WTC11 (cell line): ENCODE measurements at regions not wholly inside any gene's neighbourhood (a gene's known extent, or its start where the extent isn't known, plus 50 kb on each side); places are given as distances from the start of the nearest gene placed in this dataset.

Experiments
- ATAC-seq: fragments of 200-7000 bp; cut with Tn5 transposase; 2 replicates; pipeline ENCODE4 v1.10.0; 2021; ENCODE audit warnings: mild to moderate bottlenecking, moderate library complexity
- CTCF ChIA-PET: fragments of 300-600 bp; sonication (Branson Sonifier 250); formaldehyde crosslinking; loops from one replicate; lab custom pipeline; 2021; ENCODE audit warnings: antibody characterized with exemption; lab: Charles Lee
- POLR2A ChIA-PET: fragments of 350-600 bp; sonication (Branson Sonifier 250); formaldehyde crosslinking; loops from one replicate; lab custom pipeline; 2021; ENCODE audit warnings: antibody characterized with exemption; lab: Charles Lee
- DNase-seq: peaks from one replicate; pipeline ENCODE4 v3.0.0; 2021; ENCODE audit warnings: low spot score
- H3K27ac Mint-ChIP-seq: 2 replicates; pipeline ENCODE4 v1.8.0; 2021; ENCODE audit warnings: mixed read lengths
- H3K27me3 Mint-ChIP-seq: 2 replicates; pipeline ENCODE4 v1.8.0; 2021; ENCODE audit warnings: low read depth, mild to moderate bottlenecking, moderate library complexity, mixed read lengths
- H3K36me3 Mint-ChIP-seq: 2 replicates; pipeline ENCODE4 v1.8.0; 2021; ENCODE audit warnings: mixed read lengths
- H3K4me1 Mint-ChIP-seq: 2 replicates; pipeline ENCODE4 v1.8.0; 2022; ENCODE audit warnings: mixed read lengths
- H3K4me3 Mint-ChIP-seq: 2 replicates; pipeline ENCODE4 v1.8.0; 2021; ENCODE audit warnings: mild to moderate bottlenecking, moderate library complexity, mixed read lengths
- H3K9me3 Mint-ChIP-seq: 2 replicates; pipeline ENCODE4 v1.8.0; 2021; ENCODE audit warnings: mixed read lengths
- CBFB ChIP-seq: sonication (generic); formaldehyde crosslinking; IDR thresholded peaks from 2 replicates; pipeline ENCODE4 v1.8.1; 2022; ENCODE audit warnings: mild to moderate bottlenecking, low read depth, missing genetic modification reagents
- CREB1 ChIP-seq: sonication (generic); formaldehyde crosslinking; IDR thresholded peaks from 2 replicates; pipeline ENCODE4 v1.8.0; 2023; ENCODE audit warnings: mild to moderate bottlenecking, missing genetic modification reagents
- ELF4 ChIP-seq: sonication (generic); formaldehyde crosslinking; IDR thresholded peaks from 2 replicates; pipeline ENCODE4 v1.8.1; 2022; ENCODE audit warnings: low read depth, mild to moderate bottlenecking, moderate library complexity, missing genetic modification reagents
- ESRRA ChIP-seq: sonication (generic); formaldehyde crosslinking; IDR thresholded peaks from 2 replicates; pipeline ENCODE4 v1.8.1; 2022; ENCODE audit warnings: mild to moderate bottlenecking, missing genetic modification reagents, borderline replicate concordance
- ETV6 ChIP-seq: sonication (generic); formaldehyde crosslinking; IDR thresholded peaks from 2 replicates; pipeline ENCODE4 v1.8.1; 2022; ENCODE audit warnings: mild to moderate bottlenecking, missing genetic modification reagents
- FOXK1 ChIP-seq: sonication (generic); formaldehyde crosslinking; IDR thresholded peaks from 2 replicates; pipeline ENCODE4 v1.8.0; 2022; ENCODE audit warnings: mild to moderate bottlenecking, moderate library complexity, missing genetic modification reagents
- IRF2 ChIP-seq: sonication (generic); formaldehyde crosslinking; IDR thresholded peaks from 2 replicates; pipeline ENCODE4 v1.8.0; 2022; ENCODE audit warnings: low read depth, missing genetic modification reagents, borderline replicate concordance
- JUN ChIP-seq: sonication (generic); formaldehyde crosslinking; IDR thresholded peaks from 2 replicates; pipeline ENCODE4 v1.8.0; 2023; ENCODE audit warnings: mild to moderate bottlenecking, missing genetic modification reagents
- MXD4 ChIP-seq: fragments of 250-450 bp; sonication (Bioruptor Pico); IDR thresholded peaks from 2 replicates; pipeline ENCODE4 v1.8.0; 2021; ENCODE audit warnings: mild to moderate bottlenecking, moderate library complexity, borderline replicate concordance
- NFE2L1 ChIP-seq: sonication (generic); formaldehyde crosslinking; IDR thresholded peaks from 2 replicates; pipeline ENCODE4 v1.8.1; 2023; ENCODE audit warnings: missing genetic modification reagents
- NR1H2 ChIP-seq: sonication (generic); formaldehyde crosslinking; IDR thresholded peaks from 2 replicates; pipeline ENCODE4 v1.9.0; 2021; ENCODE audit warnings: mild to moderate bottlenecking, moderate library complexity, missing genetic modification reagents
- RORB ChIP-seq: fragments of 250-450 bp; sonication (Bioruptor Pico); IDR thresholded peaks from 2 replicates; pipeline ENCODE4 v1.9.0; 2021; ENCODE audit warnings: mild to moderate bottlenecking
- SOX15 ChIP-seq: fragments of 250-450 bp; sonication (Bioruptor Pico); IDR thresholded peaks from 2 replicates; pipeline ENCODE4 v1.9.0; 2021; ENCODE audit warnings: mild to moderate bottlenecking
- ZBTB21 ChIP-seq: sonication (generic); formaldehyde crosslinking; IDR thresholded peaks from 2 replicates; pipeline ENCODE4 v1.8.1; 2023; ENCODE audit warnings: mild to moderate bottlenecking, missing genetic modification reagents, borderline replicate concordance
- ZNF396 ChIP-seq: fragments of 250-450 bp; sonication (Bioruptor Pico); IDR thresholded peaks from 2 replicates; pipeline ENCODE4 v1.8.0; 2021; ENCODE audit warnings: mild to moderate bottlenecking, moderate library complexity, borderline replicate concordance
- ZNF416 ChIP-seq: fragments of 250-450 bp; sonication (Bioruptor Pico); IDR thresholded peaks from 2 replicates; pipeline ENCODE4 v1.9.0; 2021; ENCODE audit warnings: mild to moderate bottlenecking, inconsistent platforms
- TF ChIP-seq, protein P1 (sequence below): sonication (generic); formaldehyde crosslinking; IDR thresholded peaks from 2 replicates; pipeline ENCODE4 v1.8.1; 2023; ENCODE audit warnings: mild to moderate bottlenecking, missing genetic modification reagents, moderate library complexity
- TF ChIP-seq, protein P2 (sequence below): sonication (generic); formaldehyde crosslinking; IDR thresholded peaks from 2 replicates; pipeline ENCODE4 v1.8.0; 2022; ENCODE audit warnings: mild to moderate bottlenecking, missing genetic modification reagents
- TF ChIP-seq, protein P3 (sequence below): sonication (generic); formaldehyde crosslinking; IDR thresholded peaks from 2 replicates; pipeline ENCODE4 v1.8.0; 2023; ENCODE audit warnings: mild to moderate bottlenecking, missing genetic modification reagents
- TF ChIP-seq, protein P4 (sequence below): sonication (generic); formaldehyde crosslinking; IDR thresholded peaks from 2 replicates; pipeline ENCODE4 v1.8.1; 2023; ENCODE audit warnings: mild to moderate bottlenecking, moderate library complexity, missing genetic modification reagents
- TF ChIP-seq, protein P5 (sequence below): sonication (generic); formaldehyde crosslinking; IDR thresholded peaks from 2 replicates; pipeline ENCODE4 v1.8.1; 2023; ENCODE audit warnings: mild to moderate bottlenecking, missing genetic modification reagents
- TF ChIP-seq, protein P6 (sequence below): sonication (generic); formaldehyde crosslinking; IDR thresholded peaks from 2 replicates; pipeline ENCODE4 v1.8.1; 2023; ENCODE audit warnings: mild to moderate bottlenecking, missing genetic modification reagents, borderline replicate concordance
- TF ChIP-seq, protein P7 (sequence below): sonication (generic); formaldehyde crosslinking; IDR thresholded peaks from 2 replicates; pipeline ENCODE4 v1.8.0; 2022; ENCODE audit warnings: mild to moderate bottlenecking, missing genetic modification reagents

DNA sequence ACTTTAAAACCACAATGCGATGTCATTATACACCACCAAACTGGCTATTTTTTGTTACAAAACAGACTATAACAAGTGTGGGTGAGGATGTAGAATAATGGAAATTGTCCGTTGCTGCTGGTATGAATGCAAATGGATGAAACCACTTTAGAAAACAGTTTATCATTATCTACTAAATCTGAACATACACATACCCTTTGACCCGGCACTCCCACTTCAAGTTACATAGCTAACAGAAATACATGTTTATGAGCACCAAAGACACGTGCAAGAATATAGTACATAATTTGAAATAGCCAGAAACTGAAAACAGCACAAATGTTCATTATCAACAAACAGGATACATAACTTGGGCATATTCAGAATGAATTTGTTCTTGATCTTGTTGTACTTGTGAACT lies 206.4 kb upstream of the CHAC2 start:
- DNase-seq (no peak), ATAC-seq (no peak)
- Mint-ChIP-seq H3K4me3 (no peak overlapping the region), H3K27me3 (no peaks in the 10 kb centered on the region), H3K4me1 (no peaks in the 10 kb centered on the region), H3K27ac (no peak overlapping the region), H3K36me3 (peaks cover 4% of the 10 kb centered on the region; the same call in 1 of the 2 replicates), H3K9me3 (peaks cover 18% of the 10 kb centered on the region)
- POLR2A ChIA-PET, result no interaction called here
- no peak for TF ChIP-seq ESRRA
- TF ChIP-seq, protein P1, sequence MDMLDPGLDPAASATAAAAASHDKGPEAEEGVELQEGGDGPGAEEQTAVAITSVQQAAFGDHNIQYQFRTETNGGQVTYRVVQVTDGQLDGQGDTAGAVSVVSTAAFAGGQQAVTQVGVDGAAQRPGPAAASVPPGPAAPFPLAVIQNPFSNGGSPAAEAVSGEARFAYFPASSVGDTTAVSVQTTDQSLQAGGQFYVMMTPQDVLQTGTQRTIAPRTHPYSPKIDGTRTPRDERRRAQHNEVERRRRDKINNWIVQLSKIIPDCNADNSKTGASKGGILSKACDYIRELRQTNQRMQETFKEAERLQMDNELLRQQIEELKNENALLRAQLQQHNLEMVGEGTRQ (CRISPR knock-in tag), result no peak
- TF ChIP-seq ELF4 (CRISPR knock-in tag), result no peak
- no peak for TF ChIP-seq ETV6 (CRISPR knock-in tag)
- no peak for TF ChIP-seq RORB
- no peak for TF ChIP-seq NR1H2 (CRISPR knock-in tag)
- TF ChIP-seq JUN (CRISPR knock-in tag), result no peak
- CTCF ChIA-PET, result no interaction called here

DNA sequence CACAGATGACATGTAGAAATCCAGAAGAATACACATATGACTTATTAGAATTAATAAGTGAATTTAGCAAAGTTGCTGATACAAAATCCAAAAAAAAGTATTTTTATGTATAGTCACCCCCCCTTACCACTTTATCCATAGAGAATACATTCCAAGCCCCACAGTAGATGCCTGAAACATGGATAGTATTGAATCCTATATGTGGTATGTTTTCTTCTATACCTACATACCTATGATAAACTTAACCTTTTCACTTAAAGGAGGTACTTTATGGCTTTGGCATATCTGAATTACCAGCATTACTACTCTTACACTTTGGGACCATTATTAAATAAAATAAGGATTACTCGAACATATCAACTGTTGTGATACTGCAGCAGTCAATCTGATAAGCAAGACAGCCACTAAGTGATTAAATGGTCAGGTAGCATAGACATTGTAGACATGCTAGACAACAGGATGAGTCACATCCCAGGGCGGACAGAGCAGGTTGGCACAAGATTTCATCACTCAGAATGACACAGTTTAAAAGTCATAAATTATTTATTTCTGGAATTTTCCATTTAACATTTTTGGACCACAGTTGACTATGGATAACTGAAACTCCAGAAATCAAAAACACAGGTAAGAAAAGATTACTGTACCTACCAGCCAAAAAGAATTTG lies 208.2 kb upstream of the CHAC2 start:
- Mint-ChIP-seq H3K4me3 (no peak overlapping the region), H3K9me3 (peaks cover 18% of the 10 kb centered on the region), H3K27ac (no peak overlapping the region), H3K4me1 (no peaks in the 10 kb centered on the region), H3K27me3 (no peaks in the 10 kb centered on the region), H3K36me3 (peaks cover 4% of the 10 kb centered on the region; the same call in 1 of the 2 replicates)
- ChIA-PET POLR2A (no interaction called here), CTCF (no interaction called here)
- TF ChIP-seq, protein P2, sequence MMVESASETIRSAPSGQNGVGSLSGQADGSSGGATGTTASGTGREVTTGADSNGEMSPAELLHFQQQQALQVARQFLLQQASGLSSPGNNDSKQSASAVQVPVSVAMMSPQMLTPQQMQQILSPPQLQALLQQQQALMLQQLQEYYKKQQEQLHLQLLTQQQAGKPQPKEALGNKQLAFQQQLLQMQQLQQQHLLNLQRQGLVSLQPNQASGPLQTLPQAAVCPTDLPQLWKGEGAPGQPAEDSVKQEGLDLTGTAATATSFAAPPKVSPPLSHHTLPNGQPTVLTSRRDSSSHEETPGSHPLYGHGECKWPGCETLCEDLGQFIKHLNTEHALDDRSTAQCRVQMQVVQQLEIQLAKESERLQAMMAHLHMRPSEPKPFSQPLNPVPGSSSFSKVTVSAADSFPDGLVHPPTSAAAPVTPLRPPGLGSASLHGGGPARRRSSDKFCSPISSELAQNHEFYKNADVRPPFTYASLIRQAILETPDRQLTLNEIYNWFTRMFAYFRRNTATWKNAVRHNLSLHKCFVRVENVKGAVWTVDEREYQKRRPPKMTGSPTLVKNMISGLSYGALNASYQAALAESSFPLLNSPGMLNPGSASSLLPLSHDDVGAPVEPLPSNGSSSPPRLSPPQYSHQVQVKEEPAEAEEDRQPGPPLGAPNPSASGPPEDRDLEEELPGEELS (CRISPR knock-in tag), result no peak
- TF ChIP-seq, protein P3, sequence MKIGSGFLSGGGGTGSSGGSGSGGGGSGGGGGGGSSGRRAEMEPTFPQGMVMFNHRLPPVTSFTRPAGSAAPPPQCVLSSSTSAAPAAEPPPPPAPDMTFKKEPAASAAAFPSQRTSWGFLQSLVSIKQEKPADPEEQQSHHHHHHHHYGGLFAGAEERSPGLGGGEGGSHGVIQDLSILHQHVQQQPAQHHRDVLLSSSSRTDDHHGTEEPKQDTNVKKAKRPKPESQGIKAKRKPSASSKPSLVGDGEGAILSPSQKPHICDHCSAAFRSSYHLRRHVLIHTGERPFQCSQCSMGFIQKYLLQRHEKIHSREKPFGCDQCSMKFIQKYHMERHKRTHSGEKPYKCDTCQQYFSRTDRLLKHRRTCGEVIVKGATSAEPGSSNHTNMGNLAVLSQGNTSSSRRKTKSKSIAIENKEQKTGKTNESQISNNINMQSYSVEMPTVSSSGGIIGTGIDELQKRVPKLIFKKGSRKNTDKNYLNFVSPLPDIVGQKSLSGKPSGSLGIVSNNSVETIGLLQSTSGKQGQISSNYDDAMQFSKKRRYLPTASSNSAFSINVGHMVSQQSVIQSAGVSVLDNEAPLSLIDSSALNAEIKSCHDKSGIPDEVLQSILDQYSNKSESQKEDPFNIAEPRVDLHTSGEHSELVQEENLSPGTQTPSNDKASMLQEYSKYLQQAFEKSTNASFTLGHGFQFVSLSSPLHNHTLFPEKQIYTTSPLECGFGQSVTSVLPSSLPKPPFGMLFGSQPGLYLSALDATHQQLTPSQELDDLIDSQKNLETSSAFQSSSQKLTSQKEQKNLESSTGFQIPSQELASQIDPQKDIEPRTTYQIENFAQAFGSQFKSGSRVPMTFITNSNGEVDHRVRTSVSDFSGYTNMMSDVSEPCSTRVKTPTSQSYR (CRISPR knock-in tag), result no peak
- TF ChIP-seq CREB1 (CRISPR knock-in tag) (no peak), SOX15 (CRISPR knock-in tag) (no peak), FOXK1 (CRISPR knock-in tag) (no peak), ZBTB21 (CRISPR knock-in tag) (no peak), ZNF396 (CRISPR knock-in tag) (no peak), NFE2L1 (CRISPR knock-in tag) (no peak), ZNF416 (no peak), IRF2 (CRISPR knock-in tag) (no peak), CBFB (no peak), MXD4 (no peak)
- TF ChIP-seq, protein P4, sequence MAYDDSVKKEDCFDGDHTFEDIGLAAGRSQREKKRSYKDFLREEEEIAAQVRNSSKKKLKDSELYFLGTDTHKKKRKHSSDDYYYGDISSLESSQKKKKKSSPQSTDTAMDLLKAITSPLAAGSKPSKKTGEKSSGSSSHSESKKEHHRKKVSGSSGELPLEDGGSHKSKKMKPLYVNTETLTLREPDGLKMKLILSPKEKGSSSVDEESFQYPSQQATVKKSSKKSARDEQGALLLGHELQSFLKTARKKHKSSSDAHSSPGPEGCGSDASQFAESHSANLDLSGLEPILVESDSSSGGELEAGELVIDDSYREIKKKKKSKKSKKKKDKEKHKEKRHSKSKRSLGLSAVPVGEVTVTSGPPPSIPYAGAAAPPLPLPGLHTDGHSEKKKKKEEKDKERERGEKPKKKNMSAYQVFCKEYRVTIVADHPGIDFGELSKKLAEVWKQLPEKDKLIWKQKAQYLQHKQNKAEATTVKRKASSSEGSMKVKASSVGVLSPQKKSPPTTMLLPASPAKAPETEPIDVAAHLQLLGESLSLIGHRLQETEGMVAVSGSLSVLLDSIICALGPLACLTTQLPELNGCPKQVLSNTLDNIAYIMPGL (CRISPR knock-in tag), result no peak
- TF ChIP-seq, protein P5, sequence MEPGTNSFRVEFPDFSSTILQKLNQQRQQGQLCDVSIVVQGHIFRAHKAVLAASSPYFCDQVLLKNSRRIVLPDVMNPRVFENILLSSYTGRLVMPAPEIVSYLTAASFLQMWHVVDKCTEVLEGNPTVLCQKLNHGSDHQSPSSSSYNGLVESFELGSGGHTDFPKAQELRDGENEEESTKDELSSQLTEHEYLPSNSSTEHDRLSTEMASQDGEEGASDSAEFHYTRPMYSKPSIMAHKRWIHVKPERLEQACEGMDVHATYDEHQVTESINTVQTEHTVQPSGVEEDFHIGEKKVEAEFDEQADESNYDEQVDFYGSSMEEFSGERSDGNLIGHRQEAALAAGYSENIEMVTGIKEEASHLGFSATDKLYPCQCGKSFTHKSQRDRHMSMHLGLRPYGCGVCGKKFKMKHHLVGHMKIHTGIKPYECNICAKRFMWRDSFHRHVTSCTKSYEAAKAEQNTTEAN, result no peak
- TF ChIP-seq, protein P6, sequence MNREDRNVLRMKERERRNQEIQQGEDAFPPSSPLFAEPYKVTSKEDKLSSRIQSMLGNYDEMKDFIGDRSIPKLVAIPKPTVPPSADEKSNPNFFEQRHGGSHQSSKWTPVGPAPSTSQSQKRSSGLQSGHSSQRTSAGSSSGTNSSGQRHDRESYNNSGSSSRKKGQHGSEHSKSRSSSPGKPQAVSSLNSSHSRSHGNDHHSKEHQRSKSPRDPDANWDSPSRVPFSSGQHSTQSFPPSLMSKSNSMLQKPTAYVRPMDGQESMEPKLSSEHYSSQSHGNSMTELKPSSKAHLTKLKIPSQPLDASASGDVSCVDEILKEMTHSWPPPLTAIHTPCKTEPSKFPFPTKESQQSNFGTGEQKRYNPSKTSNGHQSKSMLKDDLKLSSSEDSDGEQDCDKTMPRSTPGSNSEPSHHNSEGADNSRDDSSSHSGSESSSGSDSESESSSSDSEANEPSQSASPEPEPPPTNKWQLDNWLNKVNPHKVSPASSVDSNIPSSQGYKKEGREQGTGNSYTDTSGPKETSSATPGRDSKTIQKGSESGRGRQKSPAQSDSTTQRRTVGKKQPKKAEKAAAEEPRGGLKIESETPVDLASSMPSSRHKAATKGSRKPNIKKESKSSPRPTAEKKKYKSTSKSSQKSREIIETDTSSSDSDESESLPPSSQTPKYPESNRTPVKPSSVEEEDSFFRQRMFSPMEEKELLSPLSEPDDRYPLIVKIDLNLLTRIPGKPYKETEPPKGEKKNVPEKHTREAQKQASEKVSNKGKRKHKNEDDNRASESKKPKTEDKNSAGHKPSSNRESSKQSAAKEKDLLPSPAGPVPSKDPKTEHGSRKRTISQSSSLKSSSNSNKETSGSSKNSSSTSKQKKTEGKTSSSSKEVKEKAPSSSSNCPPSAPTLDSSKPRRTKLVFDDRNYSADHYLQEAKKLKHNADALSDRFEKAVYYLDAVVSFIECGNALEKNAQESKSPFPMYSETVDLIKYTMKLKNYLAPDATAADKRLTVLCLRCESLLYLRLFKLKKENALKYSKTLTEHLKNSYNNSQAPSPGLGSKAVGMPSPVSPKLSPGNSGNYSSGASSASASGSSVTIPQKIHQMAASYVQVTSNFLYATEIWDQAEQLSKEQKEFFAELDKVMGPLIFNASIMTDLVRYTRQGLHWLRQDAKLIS (CRISPR knock-in tag), result no peak
- TF ChIP-seq, protein P7, sequence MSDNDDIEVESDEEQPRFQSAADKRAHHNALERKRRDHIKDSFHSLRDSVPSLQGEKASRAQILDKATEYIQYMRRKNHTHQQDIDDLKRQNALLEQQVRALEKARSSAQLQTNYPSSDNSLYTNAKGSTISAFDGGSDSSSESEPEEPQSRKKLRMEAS (CRISPR knock-in tag), result no peak
- no peak for ATAC-seq
- DNase-seq, result no peak
